GM21423 (cell line): ENCODE measurements at regions not wholly inside any gene's neighbourhood (a gene's known extent, or its start where the extent isn't known, plus 50 kb on each side); places are given as distances from the start of the nearest gene placed in this dataset.
"Not testable (repeated sequence)": the region's sequence is repeated elsewhere in the genome, so short reads cannot be mapped to it uniquely, and the experiment has no call there.

Experiments used
- ATAC-seq: cut with Tn5 transposase; IDR thresholded peaks from one replicate; pipeline ENCODE4 v1.9.1; 2021; ENCODE audit warnings: mild to moderate bottlenecking, moderate library complexity; ENCODE audit not compliant: unreplicated experiment

DNA sequence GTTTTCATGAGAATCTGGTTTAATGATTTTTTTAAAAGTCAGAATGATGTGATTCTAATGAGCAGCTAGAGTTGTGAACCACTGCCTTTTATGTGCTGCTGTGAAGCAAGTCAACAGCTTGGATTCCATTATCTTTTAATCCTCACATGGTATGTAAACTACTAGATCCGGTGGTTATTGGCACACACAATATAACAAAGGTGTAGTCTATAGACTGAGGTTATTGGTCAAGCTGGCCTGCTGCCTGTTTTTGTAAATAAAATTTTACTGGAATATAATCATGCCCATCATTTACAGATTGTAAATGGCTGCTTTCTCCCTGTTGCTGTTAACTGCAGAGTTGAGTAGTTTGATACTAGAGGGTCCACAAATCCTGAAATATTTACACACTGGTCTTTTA is 103.1 kb downstream of the OTOL1 start:
- ATAC-seq: no peak

DNA sequence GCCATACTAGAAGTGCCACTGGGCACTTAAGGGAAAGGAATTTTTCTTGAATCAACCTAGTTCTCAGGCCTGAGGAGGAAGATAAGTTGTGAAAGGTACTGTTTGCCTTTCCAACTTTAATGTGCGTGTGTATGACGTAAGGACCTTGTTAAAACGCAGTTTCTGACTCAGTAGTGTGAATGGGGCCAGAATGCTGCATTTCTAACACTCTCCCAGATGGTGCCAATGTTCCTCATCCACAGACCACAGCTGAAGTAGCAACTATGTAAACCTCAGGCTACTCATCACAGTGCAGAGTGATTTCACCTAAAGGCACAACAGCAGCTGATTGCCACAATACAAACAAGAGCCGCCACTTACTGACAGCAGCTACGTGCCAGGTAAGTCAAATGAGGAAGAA is 103.6 kb downstream of the OTOL1 start:
- ATAC-seq: no peak

DNA sequence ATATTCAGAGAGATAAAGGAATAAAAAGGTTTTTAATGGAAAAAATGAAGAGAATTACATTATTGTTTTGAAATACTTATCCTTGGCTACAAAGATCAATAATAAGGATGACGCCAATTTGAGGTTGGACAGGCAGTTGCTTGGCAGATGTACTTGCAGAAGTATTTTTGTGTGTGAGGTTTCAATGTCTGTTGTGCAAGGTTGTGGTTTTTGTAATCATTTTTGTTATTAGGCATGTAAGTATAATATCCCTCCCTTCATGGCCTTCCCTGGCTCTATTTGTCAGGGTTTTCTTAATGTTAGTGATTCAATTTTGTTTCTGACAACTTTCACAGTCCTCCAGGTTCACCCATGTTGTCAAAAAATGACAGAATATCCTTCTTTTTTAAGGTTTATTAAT is 105.9 kb downstream of the OTOL1 start:
- no peak for ATAC-seq

DNA sequence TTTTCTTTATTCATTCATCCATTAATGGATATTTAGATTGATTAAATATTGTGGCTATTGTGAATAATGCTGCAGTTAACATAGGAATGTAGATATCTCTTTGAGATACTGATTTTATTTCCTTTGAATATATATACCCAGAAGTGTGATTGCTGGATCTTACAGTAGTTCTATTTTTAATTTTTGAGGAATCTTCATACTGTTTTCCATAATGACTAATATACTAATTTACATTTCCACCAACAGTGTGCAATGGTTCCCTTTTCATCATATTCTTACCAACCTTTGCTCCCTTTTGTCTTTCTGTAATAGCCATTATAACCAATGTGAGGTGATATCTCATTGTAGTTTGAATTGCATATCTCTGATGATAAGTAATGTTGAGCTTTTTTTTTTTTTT is 106.3 kb downstream of the OTOL1 start:
- no peak for ATAC-seq

DNA sequence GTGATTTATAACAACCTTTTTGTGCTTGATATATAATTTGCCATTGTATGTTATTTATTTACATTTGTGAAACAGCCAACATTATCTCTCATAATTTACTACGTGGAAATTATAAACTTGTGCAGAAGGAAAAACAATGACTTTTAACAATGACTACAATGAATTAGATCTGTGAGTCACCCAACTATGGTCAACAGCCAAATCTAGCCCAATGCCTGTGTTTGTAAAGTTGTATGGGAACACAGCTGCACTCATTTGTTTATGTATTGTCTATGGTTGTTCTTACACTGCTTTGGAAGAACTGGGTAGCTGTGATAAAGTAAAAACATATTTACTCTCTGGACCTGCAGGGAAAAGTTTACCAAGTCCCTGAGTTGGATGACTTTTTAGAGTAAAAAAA is 110.4 kb downstream of the OTOL1 start:
- no peak for ATAC-seq

DNA sequence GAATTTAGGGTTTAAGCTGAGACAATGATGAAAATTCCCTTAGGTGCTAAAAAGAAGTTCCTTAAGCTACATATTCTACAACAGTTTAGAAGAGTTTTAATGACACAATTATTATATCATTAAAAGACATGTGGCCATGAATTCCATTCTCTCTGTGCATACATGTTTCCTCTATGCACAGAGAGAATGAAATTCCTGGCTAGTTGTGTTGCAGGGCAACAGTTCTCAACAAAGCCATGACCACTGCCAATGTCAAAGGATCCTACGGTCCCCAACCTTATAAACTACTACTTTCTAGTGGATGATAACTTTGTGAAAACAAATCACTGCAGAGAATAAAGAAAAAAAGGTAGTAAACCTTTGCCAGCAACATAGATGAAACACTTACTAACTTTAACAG is 122.7 kb downstream of the OTOL1 start:
- no peak for ATAC-seq

DNA sequence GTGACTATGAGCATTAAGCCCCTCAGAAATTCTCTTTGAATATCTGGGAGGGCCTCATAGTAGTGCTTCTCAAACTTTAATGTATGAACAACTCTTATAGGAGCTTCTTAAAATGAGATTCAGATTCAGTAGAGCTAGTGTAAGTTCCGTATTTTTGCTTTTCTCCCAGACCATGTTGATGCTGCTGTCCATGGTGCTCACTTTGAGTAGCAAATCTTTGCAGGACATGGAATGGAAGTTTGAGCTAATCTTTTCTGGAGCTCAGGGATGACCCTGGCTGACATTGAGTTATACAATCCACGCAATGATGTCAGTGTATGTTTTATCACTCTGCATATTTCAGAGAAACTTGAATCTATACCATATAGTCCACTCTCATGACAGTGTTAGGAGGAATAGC is 134.2 kb downstream of the OTOL1 start:
- ATAC-seq: no peak

DNA sequence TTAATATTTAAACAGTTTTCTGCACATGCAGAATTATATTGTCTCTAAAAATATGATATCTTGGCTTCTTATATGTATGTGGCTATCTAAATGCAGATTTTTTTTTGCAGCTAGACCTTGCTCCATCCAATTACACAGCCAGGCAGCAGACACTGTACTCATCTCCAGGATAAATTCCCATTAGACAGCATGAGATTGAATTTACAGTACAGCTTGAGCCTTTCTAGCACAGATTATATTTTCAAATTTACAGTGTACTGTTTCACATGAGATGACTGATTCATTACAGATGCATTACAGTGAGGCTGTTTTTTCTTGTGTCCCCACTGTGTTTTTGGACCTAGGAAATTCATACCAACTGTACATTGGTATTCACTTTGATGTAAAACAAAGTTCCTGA is 134.9 kb downstream of the OTOL1 start:
- ATAC-seq: no peak

DNA sequence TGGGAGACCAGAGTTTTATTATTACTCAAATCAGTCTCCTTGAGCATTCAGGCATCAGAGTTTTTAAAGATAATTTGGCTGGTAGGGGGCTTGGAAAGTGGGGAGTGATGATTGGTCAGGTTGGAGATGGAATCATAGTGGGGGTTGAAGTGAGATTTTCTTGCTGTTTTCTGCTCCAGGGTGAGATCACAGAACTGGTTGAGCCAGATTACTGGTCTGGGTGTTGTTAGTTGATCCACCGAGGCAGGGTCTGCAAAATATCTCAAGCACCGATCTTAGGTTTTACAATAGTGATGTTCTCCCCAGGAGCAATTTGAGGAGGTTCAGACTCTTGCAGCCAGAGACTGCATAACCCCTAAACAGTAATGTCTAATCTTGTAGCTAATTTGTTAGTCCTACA is 141.0 kb downstream of the OTOL1 start:
- ATAC-seq: no peak

DNA sequence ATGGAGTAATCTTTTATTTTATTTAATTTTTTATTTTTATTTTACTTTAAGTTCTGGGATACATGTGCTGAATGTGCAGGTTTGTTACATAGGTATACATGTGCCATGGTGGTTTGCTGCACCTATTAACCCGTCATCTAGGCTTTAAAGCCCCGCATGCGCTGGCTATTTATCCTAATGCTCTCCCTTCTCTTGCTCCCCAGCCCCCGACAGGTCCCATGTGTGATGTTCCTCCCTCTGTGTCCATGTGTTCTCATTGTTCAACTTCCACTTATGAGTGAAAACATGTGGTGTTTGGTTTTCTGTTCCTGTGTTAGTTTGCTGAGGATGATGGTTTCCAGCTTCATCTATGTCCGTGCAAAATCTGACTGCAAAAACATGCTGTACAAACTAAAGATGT is 142.5 kb downstream of the OTOL1 start:
- not testable (repeated sequence) for ATAC-seq

DNA sequence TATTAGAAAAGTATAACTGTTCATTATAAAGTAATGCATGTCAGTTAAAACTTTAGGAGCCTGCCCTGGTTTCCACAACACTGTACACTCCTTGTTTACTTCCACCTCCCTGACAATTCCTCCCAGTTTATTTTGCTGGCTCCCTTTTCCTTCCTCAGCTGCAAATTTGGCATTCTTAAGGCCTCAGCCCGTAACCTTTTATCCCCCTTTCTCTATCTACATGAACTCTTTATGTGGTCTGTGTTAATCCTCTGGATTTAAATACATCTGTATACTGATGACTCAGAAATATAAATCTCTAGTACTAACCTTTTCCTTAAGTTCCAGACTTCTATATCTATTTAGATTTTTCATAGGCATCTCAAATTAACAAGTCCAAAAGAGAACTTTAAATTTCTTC is 143.6 kb downstream of the OTOL1 start:
- no peak for ATAC-seq

DNA sequence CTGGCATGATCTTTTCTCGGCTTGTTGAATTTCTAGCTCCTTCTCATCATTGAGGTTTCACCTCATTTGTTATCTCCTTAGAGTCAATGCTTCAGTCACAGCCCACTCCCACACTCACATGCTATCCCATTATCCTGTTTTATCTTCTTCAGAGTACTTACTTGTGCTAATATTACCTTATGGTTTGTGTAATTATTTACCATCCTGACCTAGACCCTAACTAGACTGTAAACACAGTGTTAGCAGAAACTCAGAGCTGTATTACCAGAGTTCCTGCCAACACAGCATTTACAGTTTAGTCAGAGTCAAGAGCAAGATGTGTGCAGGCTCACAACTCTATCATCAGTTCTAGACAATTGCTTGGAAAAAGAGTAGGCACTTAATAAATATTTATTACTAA is 144.7 kb downstream of the OTOL1 start:
- ATAC-seq: no peak

DNA sequence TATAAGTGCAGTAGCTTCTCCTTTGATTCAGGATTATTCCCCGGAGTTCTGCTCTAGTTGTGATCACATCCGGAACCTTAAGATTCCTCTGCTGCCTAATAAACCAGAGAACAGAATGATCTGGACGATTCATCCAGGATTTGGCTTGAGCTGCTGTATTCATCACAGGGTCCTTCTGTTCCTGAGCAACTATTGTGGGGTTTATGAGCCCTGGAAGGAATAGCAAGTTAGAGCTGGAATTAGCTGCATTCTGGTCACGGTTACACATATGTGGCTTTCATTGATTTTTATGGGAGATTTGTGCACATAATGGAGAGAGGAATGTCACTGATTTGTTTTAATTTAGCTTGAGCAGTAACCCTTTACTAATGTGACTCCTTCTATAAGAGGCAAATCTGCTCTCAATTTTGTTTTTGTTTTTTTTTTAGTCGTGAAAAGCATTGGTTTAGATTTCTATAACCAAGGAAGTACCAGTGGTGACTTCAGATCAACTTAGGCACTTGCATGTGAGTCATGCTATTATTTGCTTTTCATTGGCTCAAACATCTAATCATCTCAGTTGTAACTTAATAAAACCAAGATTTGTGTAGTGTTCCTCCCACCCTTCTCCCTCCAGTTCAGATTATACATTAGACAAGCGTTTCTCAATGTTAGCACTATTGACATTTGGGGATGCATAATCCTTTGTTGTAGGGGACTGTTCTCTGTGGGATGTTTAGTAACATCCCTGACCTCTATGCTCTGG is 148.5 kb downstream of the OTOL1 start:
- no peak for ATAC-seq

DNA sequence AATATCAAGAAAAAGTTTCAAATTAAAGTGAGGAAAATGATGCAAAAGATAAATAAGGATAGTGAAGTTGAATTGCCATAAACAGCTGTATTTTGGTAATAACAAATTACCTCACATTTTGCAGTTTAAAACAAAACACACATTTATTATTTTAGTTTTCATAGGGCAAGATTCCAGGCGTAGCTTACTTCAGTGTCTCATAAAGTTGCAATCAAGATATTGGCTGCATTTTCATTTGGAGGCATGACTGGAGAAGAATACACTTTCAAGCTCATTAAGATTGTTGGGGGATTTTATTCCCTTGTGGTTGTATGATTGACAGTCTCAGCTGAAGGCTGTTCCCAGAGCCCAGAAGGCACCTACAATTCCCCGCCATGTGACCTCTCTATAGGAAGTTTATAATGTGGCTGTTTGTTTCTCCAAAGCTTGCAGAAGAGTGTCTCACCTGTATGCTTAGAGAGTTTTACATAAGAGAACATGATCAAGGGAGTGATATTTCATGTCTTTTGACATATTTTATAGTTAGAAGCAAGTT is 151.4 kb downstream of the OTOL1 start:
- ATAC-seq: no peak

DNA sequence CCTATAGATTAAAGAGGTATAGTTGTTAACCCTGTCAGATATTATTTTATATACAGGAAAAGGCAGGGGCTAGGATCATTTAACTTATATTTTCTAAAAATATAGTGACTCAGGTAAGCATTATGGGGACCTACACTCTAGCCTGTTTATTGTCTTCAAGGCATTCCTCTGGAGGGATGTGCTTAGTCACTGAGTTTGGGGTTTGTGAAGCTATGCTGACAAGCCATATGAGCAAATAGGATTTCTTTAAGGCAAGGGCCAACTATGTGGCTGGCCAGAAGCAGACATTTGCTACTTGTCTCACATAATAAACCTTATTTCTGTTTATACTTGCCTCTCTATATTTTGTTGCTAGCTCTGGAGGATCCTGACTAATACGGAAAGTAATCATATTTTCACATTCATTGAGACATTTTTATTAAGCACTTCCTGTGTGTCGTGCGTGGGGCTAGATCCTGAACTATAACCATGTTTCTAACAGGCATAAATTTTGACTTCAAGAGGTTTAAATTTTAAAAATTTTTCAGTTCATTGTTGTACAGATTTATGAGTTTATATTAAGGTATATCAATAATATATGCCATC is 153.4 kb downstream of the OTOL1 start:
- ATAC-seq: no peak

DNA sequence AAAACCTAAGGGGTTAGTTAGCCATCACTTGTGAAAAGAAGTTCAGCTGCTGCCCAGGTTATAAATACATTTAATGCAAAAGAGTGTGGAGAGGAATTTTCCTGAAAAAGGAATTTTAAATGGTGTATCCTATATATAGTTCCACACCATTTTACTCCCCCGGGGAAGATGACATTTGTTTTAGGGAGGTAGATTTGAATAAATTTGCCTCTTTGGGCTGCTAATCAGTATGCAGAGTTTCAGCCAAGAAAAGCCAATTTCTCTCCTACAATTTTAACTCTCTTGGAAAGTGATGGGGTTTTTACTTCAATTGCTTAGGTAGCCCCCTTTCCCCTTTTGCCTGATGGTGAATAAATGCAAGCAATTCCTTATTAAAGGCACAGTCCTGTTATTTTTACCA is 161.2 kb downstream of the OTOL1 start:
- no peak for ATAC-seq

DNA sequence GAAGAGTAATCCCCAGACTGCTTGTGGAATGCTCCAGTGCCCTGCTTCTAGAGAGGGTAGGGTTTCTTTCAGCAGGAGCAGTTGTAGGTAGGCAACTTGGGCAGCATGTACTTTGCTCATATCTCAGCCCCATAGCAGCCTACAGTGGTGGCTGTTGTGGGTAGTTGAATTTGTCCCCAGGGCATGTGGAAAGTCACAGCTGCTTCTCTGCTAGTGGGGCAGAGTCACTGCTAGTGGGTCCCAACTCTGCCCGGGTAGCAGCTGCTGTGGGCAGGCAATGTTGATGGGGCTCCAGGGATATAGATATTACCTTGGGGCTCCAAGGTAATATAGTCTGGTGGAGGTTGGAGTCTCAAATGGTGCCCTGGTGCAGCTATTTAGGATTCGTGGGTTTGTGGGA is 174.5 kb downstream of the OTOL1 start:
- no peak for ATAC-seq

DNA sequence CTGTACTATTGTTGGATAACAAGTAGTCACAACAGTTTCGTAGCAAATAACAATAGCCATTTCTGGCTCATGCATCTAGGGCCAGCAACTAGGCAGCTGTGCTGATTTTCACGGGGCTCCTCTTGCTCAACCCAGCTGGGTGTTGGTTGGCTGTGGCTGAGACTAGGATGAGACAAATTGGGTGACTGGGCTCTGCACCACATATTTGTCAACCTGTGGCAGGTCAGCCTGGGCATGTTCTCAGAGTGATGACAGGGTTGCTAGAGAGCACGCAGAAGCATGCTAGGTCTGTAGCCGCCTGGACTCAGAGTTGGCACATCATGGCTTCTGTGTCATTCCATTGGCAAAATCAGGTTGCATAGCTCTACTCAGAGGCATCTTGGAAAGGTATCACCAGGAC is 175.9 kb downstream of the OTOL1 start:
- ATAC-seq: no peak

DNA sequence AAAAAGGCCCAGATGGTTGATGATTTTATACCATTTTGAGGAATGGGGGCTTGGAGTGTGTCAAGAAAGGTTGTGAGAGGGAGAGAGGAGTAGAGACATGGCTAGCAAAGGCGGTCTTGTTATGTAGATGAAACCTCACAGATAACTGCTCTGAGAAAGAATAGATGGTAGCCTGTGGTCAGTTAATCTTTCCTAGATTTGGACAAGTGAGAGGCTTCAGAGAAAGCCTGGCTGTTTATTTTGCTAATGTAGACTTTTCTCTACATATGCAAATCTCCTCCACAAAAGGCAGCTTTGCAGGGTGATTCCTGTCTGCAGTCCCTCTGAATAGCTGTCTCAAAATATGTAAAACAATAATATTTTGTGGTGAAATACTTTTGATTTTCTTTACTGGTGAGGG is 177.3 kb downstream of the OTOL1 start:
- no peak for ATAC-seq

DNA sequence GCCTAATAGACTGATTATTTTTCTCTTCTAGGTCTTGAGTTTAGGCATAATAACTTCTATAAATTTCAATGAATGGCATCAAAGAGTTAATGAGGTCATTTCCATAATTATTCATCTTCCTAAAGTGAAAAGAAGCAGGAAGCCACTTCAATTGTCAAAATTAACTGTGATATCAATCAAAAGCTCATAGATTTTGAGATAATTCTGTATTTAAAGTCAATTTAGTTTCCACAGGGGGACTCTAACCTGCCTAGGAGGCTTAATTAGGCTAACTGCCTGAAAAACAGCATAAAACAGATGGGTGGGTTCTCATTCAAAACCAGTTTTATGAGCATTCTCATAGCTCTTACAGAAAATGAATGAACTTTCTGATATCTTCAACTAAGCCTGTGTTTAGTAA is 177.8 kb downstream of the OTOL1 start:
- ATAC-seq: no peak

DNA sequence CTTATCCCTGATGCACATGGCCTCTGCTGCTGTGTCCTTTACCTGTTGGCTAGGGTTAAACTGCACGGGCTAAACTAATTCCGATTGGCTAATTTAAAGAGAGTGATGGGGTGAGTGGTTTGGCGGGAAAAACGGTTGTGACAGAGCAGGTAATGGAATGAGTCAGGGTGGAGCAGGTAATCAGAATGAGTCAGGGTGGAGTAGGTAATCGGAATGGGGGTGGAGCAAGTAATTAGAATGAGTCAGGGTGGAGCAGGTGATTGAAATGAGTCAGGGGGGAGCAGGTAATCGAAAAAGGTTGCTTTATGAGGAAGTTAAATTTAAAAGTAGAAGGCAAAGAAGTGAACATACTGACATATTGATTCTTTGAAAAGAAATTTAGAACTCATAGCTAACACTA is 185.2 kb downstream of the OTOL1 start:
- ATAC-seq: not testable (repeated sequence)

DNA sequence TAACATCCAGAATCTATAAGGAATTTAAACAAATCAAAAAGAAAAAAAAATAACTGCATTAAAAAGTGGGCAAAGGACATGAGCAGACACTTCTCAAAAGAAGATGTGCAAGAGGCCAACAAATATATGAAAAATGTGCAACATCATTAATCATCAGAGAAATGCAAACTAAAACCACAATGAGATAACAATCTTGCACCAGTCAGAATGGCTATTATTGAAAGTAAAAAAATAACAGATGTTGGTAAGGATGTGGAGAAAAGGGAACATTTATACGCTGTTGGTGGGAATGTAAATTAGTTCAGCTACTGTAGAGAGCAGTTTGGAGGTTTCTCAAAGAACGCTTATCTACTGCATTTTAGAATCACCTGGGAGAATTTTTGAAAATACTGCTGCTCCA is 186.1 kb downstream of the OTOL1 start:
- no peak for ATAC-seq
